Endothelial cell of umbilical vein (primary cell): ENCODE measurements at regions not wholly inside any gene's neighbourhood (a gene's known extent, or its start where the extent isn't known, plus 50 kb on each side); places are given as distances from the start of the nearest gene placed in this dataset.

Experiments
- BruUV-seq: library from RNA; stranded (reverse); fragments of 400-500 nt; replicated peaks from 2 replicates; lab custom pipeline; 2021; lab: Mats Ljungman, UMichigan
- CTCF ChIA-PET: fragments of 300-600, 350-600 bp; sonication (Branson Sonifier 250); formaldehyde crosslinking; loops from one replicate; lab custom pipeline; 2021; ENCODE audit warnings: antibody characterized with exemption, inconsistent platforms; lab: Charles Lee
- POLR2A ChIA-PET: fragments of 300-600, 350-600 bp; sonication (Branson Sonifier 250); formaldehyde crosslinking; loops from one replicate; lab custom pipeline; 2021; ENCODE audit warnings: antibody characterized with exemption, inconsistent platforms; lab: Charles Lee
- DNase-seq: peaks from one replicate; pipeline ENCODE4 v3.0.0-alpha.2; 2011; ENCODE audit warnings: low read depth, low spot score
- FAIRE-seq: peaks from 2 replicates; lab custom pipeline; 2011; peaks lifted over from hg19 to GRCh38; lab: Jason Lieb, UNC
- H2AFZ ChIP-seq: 2 replicates; pipeline ENCODE4 v1.6.0; 2012; ENCODE audit warnings: low read depth, low read length, control low read depth, inconsistent platforms
- H3K27ac ChIP-seq: 2 replicates; pipeline ENCODE4 v1.5.1; 2011; ENCODE audit warnings: low read depth, mild to moderate bottlenecking, control low read depth, low read length, moderate library complexity; ENCODE audit not compliant: insufficient read depth
- H3K27me3 ChIP-seq, 2 experiments: 2 replicates each; pipeline versions ENCODE4 v1.6.0 to v1.6.1; 2011; ENCODE audit warnings: low read length in 2 of 2, mixed read lengths in 1 of 2; ENCODE audit not compliant: control insufficient read depth in 2 of 2, insufficient read depth in 2 of 2
- H3K36me3 ChIP-seq, 2 experiments: 2 replicates in 1 of 2; 3 replicates in 1 of 2; pipeline ENCODE4 v1.5.1; 2011; ENCODE audit warnings: low read length in 2 of 2, mild to moderate bottlenecking in 1 of 2, moderate library complexity in 1 of 2; ENCODE audit not compliant: control insufficient read depth in 2 of 2, insufficient read depth in 2 of 2; ENCODE audit errors: extremely low read depth in 1 of 2
- H3K4me1 ChIP-seq: 3 replicates; pipeline ENCODE4 v1.5.1; 2011; ENCODE audit warnings: mild to moderate bottlenecking, low read length; ENCODE audit not compliant: control insufficient read depth, insufficient read depth; ENCODE audit errors: extremely low read depth
- H3K4me2 ChIP-seq: 2 replicates; pipeline ENCODE4 v1.6.1; 2011; ENCODE audit warnings: low read length, control low read depth, mixed read lengths; ENCODE audit not compliant: insufficient read depth
- H3K4me3 ChIP-seq, 3 experiments: fragments of 200-600 bp in 1 of 3; sonication (generic), shearing (Covaris generic) in 1 of 3; replicated peaks in 1 of 3; 2 replicates each; pipeline ENCODE4 v1.5.1; 2011 to 2016; ENCODE audit warnings: control low read depth in 3 of 3, low read length in 3 of 3, mild to moderate bottlenecking in 2 of 3, inconsistent platforms in 1 of 3, low read depth in 1 of 3, moderate library complexity in 1 of 3; ENCODE audit not compliant: insufficient read depth in 1 of 3
- H3K79me2 ChIP-seq: 2 replicates; pipeline ENCODE4 v1.6.0; 2012; ENCODE audit warnings: low read length, inconsistent platforms; ENCODE audit not compliant: control insufficient read depth, insufficient read depth
- H3K9ac ChIP-seq: replicated peaks from 2 replicates; pipeline ENCODE3; 2011; ENCODE audit warnings: low read length, control low read depth; ENCODE audit not compliant: insufficient read depth; ENCODE audit errors: extremely low read depth
- H3K9me1 ChIP-seq: replicated peaks from 3 replicates; pipeline ENCODE4 v1.6.0; 2011; ENCODE audit warnings: mild to moderate bottlenecking, low read length; ENCODE audit not compliant: control insufficient read depth, insufficient read depth; ENCODE audit errors: extremely low read depth
- H3K9me3 ChIP-seq: replicated peaks from 2 replicates; pipeline ENCODE4 v1.5.1; 2012; ENCODE audit warnings: low read length, inconsistent platforms; ENCODE audit not compliant: control insufficient read depth, insufficient read depth
- H4K20me1 ChIP-seq: replicated peaks from 2 replicates; pipeline ENCODE3; 2011; ENCODE audit warnings: mild to moderate bottlenecking, low read length; ENCODE audit not compliant: control insufficient read depth, insufficient read depth; ENCODE audit errors: extremely low read depth
- EZH2 ChIP-seq: IDR thresholded peaks from 2 replicates; pipeline ENCODE4 v1.6.1; 2012; ENCODE audit warnings: borderline replicate concordance, low read depth, mild to moderate bottlenecking, moderate library complexity, low read length, inconsistent platforms; ENCODE audit not compliant: severe bottlenecking
- FOS ChIP-seq: IDR thresholded peaks from 2 replicates; pipeline ENCODE4 v1.6.1; 2011; ENCODE audit warnings: mild to moderate bottlenecking, low read length, moderate library complexity, borderline replicate concordance; ENCODE audit not compliant: insufficient read depth
- GATA2 ChIP-seq: IDR thresholded peaks from 2 replicates; pipeline ENCODE4 v1.7.0; 2011; ENCODE audit warnings: low read depth, mild to moderate bottlenecking, moderate library complexity, mixed read lengths, low read length; ENCODE audit not compliant: insufficient read length, insufficient read depth
- JUN ChIP-seq: IDR thresholded peaks from 2 replicates; pipeline ENCODE4 v1.6.1; 2011; ENCODE audit warnings: borderline replicate concordance, low read depth; ENCODE audit not compliant: insufficient read length, insufficient read depth
- MAX ChIP-seq: IDR thresholded peaks from 2 replicates; pipeline ENCODE4 v1.6.1; 2011; ENCODE audit not compliant: insufficient read depth, insufficient read length
- MYC ChIP-seq: IDR thresholded peaks from one replicate; pipeline ENCODE4 v1.6.1; 2011; ENCODE audit warnings: mild to moderate bottlenecking, low read depth, low read length
- POLR2A ChIP-seq: IDR thresholded peaks from 2 replicates; pipeline ENCODE4 v1.6.1; 2012; ENCODE audit warnings: low read depth, mild to moderate bottlenecking, control low read depth, low read length
- POLR2AphosphoS5 ChIP-seq: IDR thresholded peaks from 2 replicates; pipeline ENCODE4 v1.6.1; 2012; ENCODE audit warnings: low read depth, mild to moderate bottlenecking, control low read depth, low read length, moderate library complexity; ENCODE audit not compliant: insufficient read depth
- dilution Hi-C: fragments of 300-500 bp; cut with MboI; formaldehyde crosslinking; loops from one replicate; pipeline ENCODE4 v1.15.0; 2019; ENCODE audit warnings: low sequenced_read_pairs; ENCODE audit not compliant: extremely low pct_ligation_motif_present
- intact Hi-C: fragments of 100-400 bp; cut with micrococcal nuclease; formaldehyde crosslinking; loops from one replicate; pipeline ENCODE4 v1.10.0; 2022
- TF ChIP-seq, protein P1 (sequence below), 2 donors: IDR thresholded peaks; 1 replicate in 1 of 2; 2 replicates in 1 of 2; pipeline ENCODE4 v1.5.1; 2011; ENCODE audit warnings: low read length in 2 of 2, mild to moderate bottlenecking in 2 of 2, moderate library complexity in 2 of 2, control low read depth in 1 of 2, inconsistent platforms in 1 of 2, low read depth in 1 of 2; ENCODE audit not compliant: insufficient read depth in 1 of 2; ENCODE audit errors: extremely low read depth in 1 of 2

GRCh38 chr6:72457738-72458137, 164.1 kb upstream of the KCNQ5 start:
- CTCF ChIA-PET = no interaction called here
- no peaks in the 10 kb centered on the region for H3K36me3 ChIP-seq
- H3K9me1 ChIP-seq = no peaks in the 10 kb centered on the region
- no peak overlapping the region for H3K9ac ChIP-seq
- TF ChIP-seq JUN (no peak), EZH2 (no peak), POLR2A (no peak), MAX (no peak), MYC (no peak), FOS (no peak)
- H3K27me3 ChIP-seq = no peaks in the 10 kb centered on the region
- FAIRE-seq (no peak), DNase-seq (no peak)
- no TSS peak for BruUV-seq
- H3K9me3 ChIP-seq = no peaks in the 10 kb centered on the region
- intact Hi-C loops = no loop called here
- H3K4me1 ChIP-seq = no peaks in the 10 kb centered on the region
- no peaks in the 10 kb centered on the region for H3K79me2 ChIP-seq
- H4K20me1 ChIP-seq = no peaks in the 10 kb centered on the region
- no peak overlapping the region for H3K27ac ChIP-seq
- H3K4me2 ChIP-seq = no peak overlapping the region
- H2AFZ ChIP-seq = no peak overlapping the region
- no peak overlapping the region for H3K4me3 ChIP-seq
- POLR2A ChIA-PET = no interaction called here
- dilution Hi-C loops = no loop called here

- ChIA-PET POLR2A (no interaction called here), CTCF (no interaction called here)
- TF ChIP-seq MYC (no peak), GATA2 (no peak), POLR2A (no peak), POLR2AphosphoS5 (no peak), JUN (no peak), FOS (no peak), MAX (no peak), EZH2 (no peak)
- TF ChIP-seq, protein P1, sequence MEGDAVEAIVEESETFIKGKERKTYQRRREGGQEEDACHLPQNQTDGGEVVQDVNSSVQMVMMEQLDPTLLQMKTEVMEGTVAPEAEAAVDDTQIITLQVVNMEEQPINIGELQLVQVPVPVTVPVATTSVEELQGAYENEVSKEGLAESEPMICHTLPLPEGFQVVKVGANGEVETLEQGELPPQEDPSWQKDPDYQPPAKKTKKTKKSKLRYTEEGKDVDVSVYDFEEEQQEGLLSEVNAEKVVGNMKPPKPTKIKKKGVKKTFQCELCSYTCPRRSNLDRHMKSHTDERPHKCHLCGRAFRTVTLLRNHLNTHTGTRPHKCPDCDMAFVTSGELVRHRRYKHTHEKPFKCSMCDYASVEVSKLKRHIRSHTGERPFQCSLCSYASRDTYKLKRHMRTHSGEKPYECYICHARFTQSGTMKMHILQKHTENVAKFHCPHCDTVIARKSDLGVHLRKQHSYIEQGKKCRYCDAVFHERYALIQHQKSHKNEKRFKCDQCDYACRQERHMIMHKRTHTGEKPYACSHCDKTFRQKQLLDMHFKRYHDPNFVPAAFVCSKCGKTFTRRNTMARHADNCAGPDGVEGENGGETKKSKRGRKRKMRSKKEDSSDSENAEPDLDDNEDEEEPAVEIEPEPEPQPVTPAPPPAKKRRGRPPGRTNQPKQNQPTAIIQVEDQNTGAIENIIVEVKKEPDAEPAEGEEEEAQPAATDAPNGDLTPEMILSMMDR (IDR thresholded peaks at IDR 0.05; ENCODE audit: extremely low read depth in 1 of 2, insufficient read depth in 1 of 2, low read depth in 1 of 2, low read length in 2 of 2) = no peak
- H3K4me2 ChIP-seq = no peak overlapping the region
- H3K27me3 ChIP-seq = no peaks in the 10 kb centered on the region
- dilution Hi-C loops = no loop called here
- H3K9me3 ChIP-seq = no peaks in the 10 kb centered on the region
- H3K4me3 ChIP-seq = no peak overlapping the region
- no peaks in the 10 kb centered on the region for H3K79me2 ChIP-seq
- no peaks in the 10 kb centered on the region for H3K36me3 ChIP-seq
- no TSS peak for BruUV-seq
- no peaks in the 10 kb centered on the region for H3K9me1 ChIP-seq
- intact Hi-C loops = no loop called here
- FAIRE-seq (no peak), DNase-seq (no peak)
- no peak overlapping the region for H2AFZ ChIP-seq
- no peak overlapping the region for H3K9ac ChIP-seq
- H4K20me1 ChIP-seq = no peaks in the 10 kb centered on the region
- no peaks in the 10 kb centered on the region for H3K4me1 ChIP-seq
- no peak overlapping the region for H3K27ac ChIP-seq
Measured at GRCh38 chr6:72458521-72458920, 163.3 kb upstream of the KCNQ5 start.
